ENCODE measurements at regions not wholly inside any gene's neighbourhood (a gene's known extent, or its start where the extent isn't known, plus 50 kb on each side); places are given as distances from the start of the nearest gene placed in this dataset.

GRCh38 chr4:156018383-156018782 is 64.7 kb upstream of the CTSO start:
- TF ChIP-seq POLR2AphosphoS5 (IDR thresholded peaks at IDR 0.05; ENCODE audit: borderline replicate concordance, low read depth, low read length) (no peak), EZH2 (IDR thresholded peaks at IDR 0.05) (no peak), FOXP2 (optimal IDR thresholded peaks at IDR 0.05; ENCODE audit: control extremely low read depth, extremely low read length, insufficient read depth) (no peak)
